Esophagus muscularis mucosa (tissue), 3 donors: ENCODE measurements at regions not wholly inside any gene's neighbourhood (a gene's known extent, or its start where the extent isn't known, plus 50 kb on each side); places are given as distances from the start of the nearest gene placed in this dataset.

Experiments
- POLR2A ChIP-seq: fragments of 450-650 bp; IDR thresholded peaks from one replicate; pipeline ENCODE4 v1.6.1; 2017; ENCODE audit warnings: antibody characterized with exemption, moderate library complexity, mild to moderate bottlenecking, low read depth
- TF ChIP-seq, protein P1 (sequence below), 3 experiments: fragments of 200-600 bp in 2 of 3; fragments of 450-650 bp in 1 of 3; sonication (generic) in 2 of 3; IDR thresholded peaks; one replicate each; pipeline ENCODE4 v1.5.1; 2017 to 2019; ENCODE audit warnings: antibody characterized with exemption in 3 of 3, mild to moderate bottlenecking in 2 of 3, moderate library complexity in 1 of 3

DNA sequence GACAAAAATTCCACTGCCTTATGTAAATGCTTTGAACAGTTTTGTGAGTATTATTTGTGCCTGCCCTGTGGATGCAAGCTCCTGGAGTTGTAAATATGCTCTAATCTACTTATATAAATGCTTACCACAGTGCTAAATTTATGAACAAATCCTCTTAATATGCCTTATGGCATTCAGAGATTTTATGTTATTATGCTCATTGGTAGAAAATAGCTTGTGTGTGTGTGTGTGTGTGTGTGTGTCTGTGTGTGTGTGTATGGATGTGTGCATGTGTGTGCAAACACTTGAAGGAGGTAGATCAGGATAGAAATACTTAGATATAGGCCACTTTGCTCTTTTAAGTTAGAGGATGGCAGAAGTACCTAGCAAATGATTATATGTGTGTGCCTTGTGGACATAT lies 253.9 kb downstream of the TAF11L14 start:
- TF ChIP-seq POLR2A: no peak
- TF ChIP-seq, protein P1, sequence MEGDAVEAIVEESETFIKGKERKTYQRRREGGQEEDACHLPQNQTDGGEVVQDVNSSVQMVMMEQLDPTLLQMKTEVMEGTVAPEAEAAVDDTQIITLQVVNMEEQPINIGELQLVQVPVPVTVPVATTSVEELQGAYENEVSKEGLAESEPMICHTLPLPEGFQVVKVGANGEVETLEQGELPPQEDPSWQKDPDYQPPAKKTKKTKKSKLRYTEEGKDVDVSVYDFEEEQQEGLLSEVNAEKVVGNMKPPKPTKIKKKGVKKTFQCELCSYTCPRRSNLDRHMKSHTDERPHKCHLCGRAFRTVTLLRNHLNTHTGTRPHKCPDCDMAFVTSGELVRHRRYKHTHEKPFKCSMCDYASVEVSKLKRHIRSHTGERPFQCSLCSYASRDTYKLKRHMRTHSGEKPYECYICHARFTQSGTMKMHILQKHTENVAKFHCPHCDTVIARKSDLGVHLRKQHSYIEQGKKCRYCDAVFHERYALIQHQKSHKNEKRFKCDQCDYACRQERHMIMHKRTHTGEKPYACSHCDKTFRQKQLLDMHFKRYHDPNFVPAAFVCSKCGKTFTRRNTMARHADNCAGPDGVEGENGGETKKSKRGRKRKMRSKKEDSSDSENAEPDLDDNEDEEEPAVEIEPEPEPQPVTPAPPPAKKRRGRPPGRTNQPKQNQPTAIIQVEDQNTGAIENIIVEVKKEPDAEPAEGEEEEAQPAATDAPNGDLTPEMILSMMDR (IDR thresholded peaks at IDR 0.05): no peak
